K562 (cell line): ENCODE measurements at regions not wholly inside any gene's neighbourhood (a gene's known extent, or its start where the extent isn't known, plus 50 kb on each side); places are given as distances from the start of the nearest gene placed in this dataset.

Experiments used
- CEBPB ChIP-seq: fragments of 450-650 bp; IDR thresholded peaks from 2 replicates; pipeline ENCODE4 v1.6.1; 2016; ENCODE audit warnings: missing genetic modification characterization, missing compliant biosample characterization
- DACH1 ChIP-seq: fragments of 450-650 bp; IDR thresholded peaks from 2 replicates; pipeline ENCODE4 v1.6.1; 2018; ENCODE audit not compliant: partially characterized antibody
- DPF2 ChIP-seq: fragments of 450-650 bp; IDR thresholded peaks from 2 replicates; pipeline ENCODE4 v1.6.1; 2016
- FUS ChIP-seq: fragments of 200-400 bp; formaldehyde crosslinking; optimal IDR thresholded peaks from 2 replicates; pipeline ENCODE3; 2017; ENCODE audit warnings: low read depth, low read length
- MAFK ChIP-seq: IDR thresholded peaks from 2 replicates; pipeline ENCODE4 v1.6.1; 2011; ENCODE audit warnings: low read length, improper control_type of control experiment
- MEIS2 ChIP-seq: fragments of 450-650 bp; IDR thresholded peaks from 2 replicates; pipeline ENCODE4 v1.6.1; 2014; ENCODE audit warnings: mild to moderate bottlenecking; ENCODE audit not compliant: partially characterized antibody
- MTA3 ChIP-seq: fragments of 450-650 bp; formaldehyde crosslinking; IDR thresholded peaks from 2 replicates; pipeline ENCODE4 v1.6.1; 2017; ENCODE audit warnings: mild to moderate bottlenecking, borderline replicate concordance
- NFE2 ChIP-seq: IDR thresholded peaks from 2 replicates; pipeline ENCODE4 v1.6.1; 2014; ENCODE audit warnings: antibody characterized with exemption, low read depth
- RAD21 ChIP-seq, 2 experiments: fragments of 250-450 bp in 1 of 2; fragments of 450-650 bp in 1 of 2; sonication (Bioruptor Pico) in 1 of 2; formaldehyde crosslinking in 1 of 2; IDR thresholded peaks in 1 of 2; conservative IDR thresholded peaks in 1 of 2; 2 replicates each; pipeline versions ENCODE4 v1.4.0 to v1.8.0; 2020 to 2022; ENCODE audit warnings: mild to moderate bottlenecking in 2 of 2, moderate library complexity in 1 of 2
- RB1 ChIP-seq: fragments of 450-650 bp; IDR thresholded peaks from 2 replicates; pipeline ENCODE4 v1.6.1; 2017; ENCODE audit warnings: low read depth, mild to moderate bottlenecking
- SMAD2 ChIP-seq: fragments of 150-350 bp; IDR thresholded peaks from 2 replicates; pipeline ENCODE4 v1.6.1; 2014; ENCODE audit warnings: low read depth, mild to moderate bottlenecking, low read length
- XRCC3 ChIP-seq: fragments of 450-650 bp; IDR thresholded peaks from 2 replicates; pipeline ENCODE4 v1.6.1; 2017; ENCODE audit warnings: mild to moderate bottlenecking, moderate library complexity
- ZNF175 ChIP-seq: fragments of 200-800 bp; sonication (Bioruptor generic); IDR thresholded peaks from 2 replicates; pipeline ENCODE4 v1.6.1; 2016; ENCODE audit warnings: low read depth, mild to moderate bottlenecking, missing genetic modification characterization, missing compliant biosample characterization
- ZNF316 ChIP-seq: fragments of 450-650 bp; IDR thresholded peaks from 2 replicates; pipeline ENCODE4 v1.6.1; 2016
- TF ChIP-seq, protein P1 (sequence below): fragments of 450-650 bp; IDR thresholded peaks from 2 replicates; pipeline ENCODE4 v1.6.1; 2017; ENCODE audit warnings: antibody characterized with exemption, mild to moderate bottlenecking
- TF ChIP-seq, protein P2 (sequence below): sonication (generic); formaldehyde crosslinking; IDR thresholded peaks from 2 replicates; pipeline ENCODE4 v1.8.0; 2022; ENCODE audit warnings: mild to moderate bottlenecking, missing genetic modification reagents
- TF ChIP-seq, protein P3 (sequence below): fragments of 450-650 bp; conservative IDR thresholded peaks from 2 replicates; pipeline ENCODE4 v1.6.1; 2016; ENCODE audit warnings: missing genetic modification characterization, low read depth, mild to moderate bottlenecking, missing compliant biosample characterization, moderate library complexity
- TF ChIP-seq, protein P4 (sequence below), 2 experiments: fragments of 150-350 bp in 1 of 2; IDR thresholded peaks; 2 replicates each; pipeline ENCODE4 v1.6.1; 2012 to 2016; ENCODE audit warnings: low read depth in 2 of 2, low read length in 2 of 2, mild to moderate bottlenecking in 1 of 2, moderate library complexity in 1 of 2

DNA sequence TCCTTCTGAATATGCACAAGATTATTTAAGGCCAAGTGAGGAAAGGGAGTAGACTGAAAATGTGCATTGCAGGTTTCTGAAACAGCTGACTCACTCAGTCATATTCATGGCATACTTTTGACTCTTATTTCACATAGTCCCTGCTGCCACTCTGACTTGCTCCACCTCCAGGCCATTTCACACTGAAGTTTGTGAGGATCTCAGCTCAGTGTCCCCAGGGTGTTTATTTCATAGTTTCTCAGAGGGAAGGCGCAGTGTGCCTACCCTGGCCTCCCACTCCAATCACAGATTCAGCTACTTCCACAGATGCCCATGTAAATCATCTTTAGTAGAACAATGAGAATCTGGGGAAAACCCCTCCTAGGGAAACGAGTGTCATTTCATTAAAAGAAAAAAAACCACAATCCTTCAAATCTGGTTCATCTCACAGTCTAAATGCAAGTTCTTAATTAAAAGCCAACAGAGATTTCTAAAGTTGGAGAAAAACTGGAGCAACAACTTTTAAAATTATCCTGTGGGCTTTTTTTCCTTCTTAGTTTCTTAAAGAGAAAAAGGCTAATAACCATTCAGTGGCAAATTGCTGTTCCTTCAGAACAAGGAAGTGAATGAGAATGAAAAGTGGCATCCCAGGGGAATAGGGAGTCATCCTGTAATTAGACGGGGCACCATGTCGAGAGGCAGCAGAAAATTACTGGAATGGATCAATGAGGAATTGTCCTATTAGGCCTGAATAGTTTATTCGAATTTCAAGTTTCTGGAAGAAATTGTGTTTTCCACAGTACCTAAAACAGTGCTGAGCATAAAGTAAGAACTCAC is 133.6 kb downstream of the TFAP2B start (continued):
- TF ChIP-seq, protein P1, sequence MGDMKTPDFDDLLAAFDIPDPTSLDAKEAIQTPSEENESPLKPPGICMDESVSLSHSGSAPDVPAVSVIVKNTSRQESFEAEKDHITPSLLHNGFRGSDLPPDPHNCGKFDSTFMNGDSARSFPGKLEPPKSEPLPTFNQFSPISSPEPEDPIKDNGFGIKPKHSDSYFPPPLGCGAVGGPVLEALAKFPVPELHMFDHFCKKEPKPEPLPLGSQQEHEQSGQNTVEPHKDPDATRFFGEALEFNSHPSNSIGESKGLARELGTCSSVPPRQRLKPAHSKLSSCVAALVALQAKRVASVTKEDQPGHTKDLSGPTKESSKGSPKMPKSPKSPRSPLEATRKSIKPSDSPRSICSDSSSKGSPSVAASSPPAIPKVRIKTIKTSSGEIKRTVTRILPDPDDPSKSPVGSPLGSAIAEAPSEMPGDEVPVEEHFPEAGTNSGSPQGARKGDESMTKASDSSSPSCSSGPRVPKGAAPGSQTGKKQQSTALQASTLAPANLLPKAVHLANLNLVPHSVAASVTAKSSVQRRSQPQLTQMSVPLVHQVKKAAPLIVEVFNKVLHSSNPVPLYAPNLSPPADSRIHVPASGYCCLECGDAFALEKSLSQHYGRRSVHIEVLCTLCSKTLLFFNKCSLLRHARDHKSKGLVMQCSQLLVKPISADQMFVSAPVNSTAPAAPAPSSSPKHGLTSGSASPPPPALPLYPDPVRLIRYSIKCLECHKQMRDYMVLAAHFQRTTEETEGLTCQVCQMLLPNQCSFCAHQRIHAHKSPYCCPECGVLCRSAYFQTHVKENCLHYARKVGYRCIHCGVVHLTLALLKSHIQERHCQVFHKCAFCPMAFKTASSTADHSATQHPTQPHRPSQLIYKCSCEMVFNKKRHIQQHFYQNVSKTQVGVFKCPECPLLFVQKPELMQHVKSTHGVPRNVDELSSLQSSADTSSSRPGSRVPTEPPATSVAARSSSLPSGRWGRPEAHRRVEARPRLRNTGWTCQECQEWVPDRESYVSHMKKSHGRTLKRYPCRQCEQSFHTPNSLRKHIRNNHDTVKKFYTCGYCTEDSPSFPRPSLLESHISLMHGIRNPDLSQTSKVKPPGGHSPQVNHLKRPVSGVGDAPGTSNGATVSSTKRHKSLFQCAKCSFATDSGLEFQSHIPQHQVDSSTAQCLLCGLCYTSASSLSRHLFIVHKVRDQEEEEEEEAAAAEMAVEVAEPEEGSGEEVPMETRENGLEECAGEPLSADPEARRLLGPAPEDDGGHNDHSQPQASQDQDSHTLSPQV = peak; percentile 63
- TF ChIP-seq XRCC3 (no peak), MEIS2 (peak; percentile 8), DACH1 (peak; percentile 64), SMAD2 (no peak), MAFK (peak; percentile 79), CEBPB (peak; percentile 21; the same call in 1 of the 2 replicates), NFE2 (peak; percentile 93), FUS (no peak), DPF2 (peak; percentile 55), ZNF175 (CRISPR knock-in tag) (no peak), ZNF316 (peak; percentile 93), RAD21 (CRISPR knock-in tag; conservative IDR thresholded peaks at IDR 0.05 in 1 of 2, IDR thresholded peaks at IDR 0.05 in 1 of 2) (peak in 1 of 2 experiments; percentile 11; a peak in 1 of 4 replicates), MTA3 (0 out of 2 replicates have a peak, but pooled peaks have one; percentile 42), RB1 (no peak)
- TF ChIP-seq, protein P2, sequence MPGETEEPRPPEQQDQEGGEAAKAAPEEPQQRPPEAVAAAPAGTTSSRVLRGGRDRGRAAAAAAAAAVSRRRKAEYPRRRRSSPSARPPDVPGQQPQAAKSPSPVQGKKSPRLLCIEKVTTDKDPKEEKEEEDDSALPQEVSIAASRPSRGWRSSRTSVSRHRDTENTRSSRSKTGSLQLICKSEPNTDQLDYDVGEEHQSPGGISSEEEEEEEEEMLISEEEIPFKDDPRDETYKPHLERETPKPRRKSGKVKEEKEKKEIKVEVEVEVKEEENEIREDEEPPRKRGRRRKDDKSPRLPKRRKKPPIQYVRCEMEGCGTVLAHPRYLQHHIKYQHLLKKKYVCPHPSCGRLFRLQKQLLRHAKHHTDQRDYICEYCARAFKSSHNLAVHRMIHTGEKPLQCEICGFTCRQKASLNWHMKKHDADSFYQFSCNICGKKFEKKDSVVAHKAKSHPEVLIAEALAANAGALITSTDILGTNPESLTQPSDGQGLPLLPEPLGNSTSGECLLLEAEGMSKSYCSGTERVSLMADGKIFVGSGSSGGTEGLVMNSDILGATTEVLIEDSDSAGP (CRISPR knock-in tag) = no peak
- TF ChIP-seq, protein P3, sequence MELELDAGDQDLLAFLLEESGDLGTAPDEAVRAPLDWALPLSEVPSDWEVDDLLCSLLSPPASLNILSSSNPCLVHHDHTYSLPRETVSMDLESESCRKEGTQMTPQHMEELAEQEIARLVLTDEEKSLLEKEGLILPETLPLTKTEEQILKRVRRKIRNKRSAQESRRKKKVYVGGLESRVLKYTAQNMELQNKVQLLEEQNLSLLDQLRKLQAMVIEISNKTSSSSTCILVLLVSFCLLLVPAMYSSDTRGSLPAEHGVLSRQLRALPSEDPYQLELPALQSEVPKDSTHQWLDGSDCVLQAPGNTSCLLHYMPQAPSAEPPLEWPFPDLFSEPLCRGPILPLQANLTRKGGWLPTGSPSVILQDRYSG (tag) = no peak
- TF ChIP-seq, protein P4, sequence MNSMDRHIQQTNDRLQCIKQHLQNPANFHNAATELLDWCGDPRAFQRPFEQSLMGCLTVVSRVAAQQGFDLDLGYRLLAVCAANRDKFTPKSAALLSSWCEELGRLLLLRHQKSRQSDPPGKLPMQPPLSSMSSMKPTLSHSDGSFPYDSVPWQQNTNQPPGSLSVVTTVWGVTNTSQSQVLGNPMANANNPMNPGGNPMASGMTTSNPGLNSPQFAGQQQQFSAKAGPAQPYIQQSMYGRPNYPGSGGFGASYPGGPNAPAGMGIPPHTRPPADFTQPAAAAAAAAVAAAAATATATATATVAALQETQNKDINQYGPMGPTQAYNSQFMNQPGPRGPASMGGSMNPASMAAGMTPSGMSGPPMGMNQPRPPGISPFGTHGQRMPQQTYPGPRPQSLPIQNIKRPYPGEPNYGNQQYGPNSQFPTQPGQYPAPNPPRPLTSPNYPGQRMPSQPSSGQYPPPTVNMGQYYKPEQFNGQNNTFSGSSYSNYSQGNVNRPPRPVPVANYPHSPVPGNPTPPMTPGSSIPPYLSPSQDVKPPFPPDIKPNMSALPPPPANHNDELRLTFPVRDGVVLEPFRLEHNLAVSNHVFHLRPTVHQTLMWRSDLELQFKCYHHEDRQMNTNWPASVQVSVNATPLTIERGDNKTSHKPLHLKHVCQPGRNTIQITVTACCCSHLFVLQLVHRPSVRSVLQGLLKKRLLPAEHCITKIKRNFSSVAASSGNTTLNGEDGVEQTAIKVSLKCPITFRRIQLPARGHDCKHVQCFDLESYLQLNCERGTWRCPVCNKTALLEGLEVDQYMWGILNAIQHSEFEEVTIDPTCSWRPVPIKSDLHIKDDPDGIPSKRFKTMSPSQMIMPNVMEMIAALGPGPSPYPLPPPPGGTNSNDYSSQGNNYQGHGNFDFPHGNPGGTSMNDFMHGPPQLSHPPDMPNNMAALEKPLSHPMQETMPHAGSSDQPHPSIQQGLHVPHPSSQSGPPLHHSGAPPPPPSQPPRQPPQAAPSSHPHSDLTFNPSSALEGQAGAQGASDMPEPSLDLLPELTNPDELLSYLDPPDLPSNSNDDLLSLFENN (IDR thresholded peaks at IDR 0.05; ENCODE audit: low read depth in 2 of 2, low read length in 2 of 2) = no peak
